GM19463 (cell line): ENCODE measurements at regions not wholly inside any gene's neighbourhood (a gene's known extent, or its start where the extent isn't known, plus 50 kb on each side); places are given as distances from the start of the nearest gene placed in this dataset.

Source experiments
- ATAC-seq: cut with Tn5 transposase; IDR thresholded peaks from one replicate; pipeline ENCODE4 v1.9.1; 2021; ENCODE audit warnings: mild to moderate bottlenecking, moderate library complexity; ENCODE audit not compliant: unreplicated experiment

DNA sequence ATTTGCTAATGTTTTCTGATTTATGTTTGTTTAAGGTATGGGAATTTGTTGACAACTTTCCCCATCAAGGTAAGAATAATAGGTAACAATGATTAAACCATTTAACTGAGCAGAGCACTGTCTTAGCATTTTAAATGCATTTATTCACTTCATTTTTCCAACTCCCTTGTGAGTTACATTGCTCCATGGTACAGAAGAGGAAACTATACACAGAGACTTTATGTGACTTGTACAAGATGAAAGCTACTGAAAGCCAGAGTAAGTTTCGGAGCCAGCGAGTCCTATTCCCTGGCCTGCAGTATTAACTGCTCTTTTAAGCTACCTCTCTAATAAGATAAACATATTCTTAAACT lies 708.8 kb downstream of the HDGFL1 start:
- no peak for ATAC-seq

DNA sequence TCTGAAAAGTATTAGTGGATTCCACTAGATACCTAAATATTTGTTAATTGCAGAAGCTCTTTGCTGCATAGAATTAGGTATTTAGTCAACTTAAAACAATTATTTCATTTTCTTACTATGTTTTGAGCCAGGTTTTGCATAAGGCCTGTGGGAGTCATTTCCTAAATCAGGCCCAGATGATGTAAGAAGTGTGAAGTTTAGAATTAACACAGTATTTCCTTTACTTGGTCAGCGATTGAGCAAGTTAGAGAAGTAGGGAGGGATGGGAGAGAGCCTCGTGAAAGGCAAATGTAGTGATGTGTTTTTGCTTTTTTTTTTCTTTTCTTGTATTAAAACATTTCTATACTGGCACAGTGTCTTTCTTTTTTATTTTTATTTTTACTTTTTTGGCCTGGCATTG lies 711.1 kb downstream of the HDGFL1 start:
- ATAC-seq = no peak

GRCh38 chr6:23282252-23283021 lies 713.1 kb downstream of the HDGFL1 start:
- ATAC-seq = no peak

DNA sequence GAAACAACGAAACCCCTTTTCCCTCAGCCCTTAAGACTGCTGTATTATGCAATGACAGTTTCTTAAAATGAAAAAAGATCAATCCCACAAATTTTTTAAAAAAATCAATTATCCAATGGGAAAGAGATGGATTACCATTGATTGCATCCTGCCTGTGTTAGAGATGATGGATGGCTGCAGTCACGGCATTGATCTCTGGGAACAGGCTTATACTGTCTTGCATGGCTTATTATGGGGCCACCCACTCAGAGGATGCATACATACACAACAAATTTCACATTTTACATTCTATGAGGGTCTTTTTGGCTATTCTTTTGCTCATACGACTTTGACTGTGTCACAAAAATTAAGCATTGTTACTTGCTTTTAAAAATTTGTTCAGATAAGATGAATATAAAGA lies 724.3 kb downstream of the HDGFL1 start:
- no peak for ATAC-seq

DNA sequence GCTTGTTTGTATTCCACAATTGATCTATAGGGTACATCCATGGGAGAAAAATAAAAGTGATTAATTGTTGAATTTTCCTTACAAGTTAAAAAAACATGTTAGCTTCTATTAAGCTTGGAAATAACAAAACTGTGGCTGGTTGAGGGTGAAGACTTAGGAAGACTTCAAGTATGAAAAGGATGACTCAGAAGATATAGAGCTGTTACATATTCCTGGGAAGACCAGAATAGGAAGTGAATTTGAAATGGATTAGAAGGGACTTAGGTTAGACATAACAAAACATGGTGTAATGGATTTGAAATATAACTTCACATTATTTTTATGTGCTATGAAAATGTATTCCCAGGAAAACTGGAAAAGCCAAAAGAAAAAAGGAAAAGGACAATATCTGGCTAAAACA lies 732.2 kb downstream of the HDGFL1 start:
- ATAC-seq = no peak

DNA sequence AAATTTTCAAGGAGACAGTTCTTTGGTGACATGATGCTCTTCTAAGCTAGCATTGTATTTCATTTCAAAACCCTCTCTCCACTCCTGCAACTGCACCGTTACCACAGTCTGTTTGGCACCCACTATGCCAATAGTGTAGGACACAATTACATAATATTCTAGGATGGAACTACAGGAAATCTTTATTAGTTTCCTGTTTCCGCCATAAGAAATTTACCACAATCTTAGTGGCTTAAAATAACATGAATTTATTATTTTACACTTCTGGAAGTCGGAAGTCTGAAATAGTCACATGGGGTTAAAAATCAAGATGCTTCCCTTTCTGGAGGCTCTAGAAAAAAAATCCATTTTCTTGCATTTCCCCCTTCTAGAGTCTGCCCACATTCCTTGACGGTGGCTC lies 733.1 kb downstream of the HDGFL1 start:
- no peak for ATAC-seq

DNA sequence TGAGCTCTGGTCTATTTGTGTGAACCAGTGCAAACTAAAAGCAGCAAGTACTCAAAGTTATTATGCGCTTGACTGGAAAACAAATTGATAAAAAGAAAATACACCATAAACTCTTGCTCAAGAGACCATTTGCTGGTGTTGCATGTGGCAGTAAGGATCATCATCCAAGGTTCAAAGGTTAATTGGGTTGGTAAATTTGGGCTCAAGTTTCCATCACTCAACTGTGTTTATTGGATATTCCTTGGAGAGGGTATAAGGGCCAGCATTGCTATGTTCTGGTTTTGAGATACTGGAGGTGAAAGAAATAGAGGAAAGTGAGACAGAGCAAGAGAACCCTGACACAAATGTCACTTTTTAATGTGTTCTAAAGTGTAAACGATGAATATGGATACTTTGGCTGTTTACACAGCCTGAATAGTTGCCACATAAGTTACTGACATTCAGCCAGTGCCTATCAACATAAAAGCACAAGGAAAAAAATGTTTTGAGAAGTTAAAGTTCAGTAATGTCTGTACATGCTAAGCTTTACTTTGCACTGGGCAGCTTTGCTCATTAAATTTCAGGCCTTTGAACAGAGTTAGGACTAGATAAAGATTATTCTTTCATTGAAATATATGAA lies 736.1 kb downstream of the HDGFL1 start:
- no peak for ATAC-seq

DNA sequence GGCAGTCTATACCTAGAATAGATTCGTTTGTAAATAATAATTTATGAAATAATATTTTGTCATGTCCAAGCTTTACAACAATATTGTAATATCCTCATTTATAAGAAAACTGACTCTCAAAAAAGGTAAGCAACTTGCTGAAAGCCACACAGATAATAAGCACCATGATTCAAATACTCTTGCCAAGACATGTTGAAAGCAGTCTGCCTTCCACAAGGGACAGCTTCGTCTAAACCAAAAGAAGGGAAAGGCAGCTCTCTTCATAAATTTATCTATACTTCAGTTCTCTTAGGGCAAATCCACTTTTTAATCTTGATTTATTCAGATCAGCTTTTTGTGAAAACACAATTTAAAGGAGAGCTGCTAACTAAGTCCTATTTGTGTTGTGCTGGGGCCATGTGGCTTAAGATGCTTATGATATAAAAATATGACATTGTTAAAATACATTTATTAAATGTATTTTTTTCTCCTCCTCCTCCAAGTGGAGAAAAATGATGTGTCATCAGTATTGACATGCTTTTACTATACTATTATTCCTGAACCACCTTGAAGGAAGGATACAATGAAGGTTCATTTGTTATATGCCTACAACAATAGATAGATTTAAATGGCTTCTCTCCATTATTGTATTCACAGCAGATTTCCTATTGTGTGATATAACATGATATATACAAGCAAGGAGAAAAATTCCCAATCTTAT lies 737.0 kb downstream of the HDGFL1 start:
- no peak for ATAC-seq

- ATAC-seq = no peak
These were observed 738.1 kb downstream of the HDGFL1 start for GRCh38 chr6:23307516-23307915.

- ATAC-seq = no peak
These were observed 738.8 kb downstream of the HDGFL1 start for GRCh38 chr6:23308166-23308565.

- ATAC-seq = no peak
These were observed 741.8 kb downstream of the HDGFL1 start for GRCh38 chr6:23311211-23311610.

GRCh38 chr6:23316131-23316530 lies 746.8 kb downstream of the HDGFL1 start:
- ATAC-seq = no peak

GRCh38 chr6:23316931-23317330 lies 747.6 kb downstream of the HDGFL1 start:
- no peak for ATAC-seq

GRCh38 chr6:23319582-23319981 lies 750.2 kb downstream of the HDGFL1 start:
- no peak for ATAC-seq

DNA sequence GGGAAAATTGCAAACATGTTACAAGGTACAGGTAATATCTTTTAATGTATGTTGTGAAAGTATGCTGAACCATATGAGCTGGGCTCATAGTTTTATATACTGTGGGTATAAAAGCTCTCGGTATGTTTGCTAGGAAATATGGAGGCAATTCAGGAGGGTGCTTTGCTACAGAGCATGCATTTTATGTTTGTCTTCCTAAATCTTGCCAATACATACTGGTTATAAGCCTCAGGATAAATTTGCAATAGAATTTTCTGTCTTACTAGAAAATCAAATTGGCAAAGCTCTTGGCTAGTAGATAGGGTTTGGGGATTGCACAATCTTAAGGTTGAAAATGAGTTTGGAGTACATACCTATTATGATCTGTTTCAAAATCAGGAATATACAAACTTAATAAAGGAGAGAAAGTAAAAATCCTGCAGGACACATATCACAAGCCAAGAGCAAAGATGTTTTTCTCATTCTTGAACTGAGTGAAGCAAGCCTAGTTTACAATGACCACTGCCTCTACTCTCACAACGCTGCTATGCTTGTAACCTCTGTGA lies 751.2 kb downstream of the HDGFL1 start:
- no peak for ATAC-seq

DNA sequence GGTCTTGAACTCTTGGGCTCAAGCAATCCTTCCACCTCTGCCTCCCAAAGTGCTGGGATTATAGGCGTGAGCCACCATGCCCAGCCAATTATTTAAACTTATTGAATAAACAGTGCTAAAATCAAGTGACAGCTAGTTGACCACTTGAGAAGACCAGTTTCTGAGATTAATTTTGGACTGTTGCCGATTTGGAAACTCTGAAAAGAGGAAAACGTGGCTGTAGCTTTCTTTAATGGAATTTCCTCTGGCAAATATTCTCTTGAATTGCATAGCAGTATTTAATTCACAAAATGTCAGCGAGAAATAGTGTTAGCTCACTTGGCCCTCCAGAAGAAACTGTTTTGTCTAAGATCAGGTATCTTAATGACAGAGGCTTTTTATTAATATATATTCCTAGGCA lies 754.5 kb downstream of the HDGFL1 start:
- no peak for ATAC-seq

DNA sequence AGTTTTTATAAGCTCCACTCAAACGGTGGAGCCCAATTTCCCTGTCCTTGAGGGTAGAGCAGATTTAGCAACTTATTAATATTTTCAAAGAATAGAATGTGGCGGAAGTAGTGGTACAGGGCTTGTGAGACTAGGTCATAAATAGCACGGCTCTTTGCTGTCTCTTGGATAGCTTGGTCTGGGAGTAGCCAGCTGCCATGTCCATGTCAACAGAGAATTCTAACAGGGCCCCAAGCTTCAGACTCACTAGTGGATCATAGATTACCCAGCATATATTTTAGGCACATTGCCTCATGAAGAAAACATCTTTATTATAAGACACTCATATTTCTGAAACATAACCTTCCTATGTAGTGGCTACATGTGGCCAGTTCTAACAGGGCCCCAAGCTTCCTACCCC lies 755.7 kb downstream of the HDGFL1 start:
- ATAC-seq = no peak

DNA sequence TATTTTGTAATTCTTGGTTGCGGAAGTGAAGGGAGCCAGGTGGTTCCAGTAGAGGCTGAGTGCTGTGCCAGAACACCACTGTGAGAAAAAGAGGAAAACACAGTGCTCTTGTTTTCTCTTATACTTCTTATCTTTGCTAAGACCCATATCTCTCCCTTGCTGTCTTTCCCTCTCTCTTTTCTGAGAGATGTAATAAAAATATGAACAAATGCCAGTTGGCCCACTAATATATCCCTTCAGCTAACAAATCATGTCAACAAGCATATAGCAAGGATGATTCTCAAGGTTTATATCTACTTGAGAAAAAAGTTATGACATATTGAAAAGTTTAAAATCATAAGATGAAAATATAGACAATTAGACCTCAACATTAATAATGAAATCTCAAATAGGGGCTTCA lies 758.3 kb downstream of the HDGFL1 start:
- no peak for ATAC-seq

GRCh38 chr6:23329086-23329485 lies 759.7 kb downstream of the HDGFL1 start:
- ATAC-seq = no peak

- no peak for ATAC-seq
These were observed 761.3 kb downstream of the HDGFL1 start for GRCh38 chr6:23330632-23331031.

GRCh38 chr6:23334360-23334759 lies 765.0 kb downstream of the HDGFL1 start:
- no peak for ATAC-seq

- no peak for ATAC-seq
These were observed 766.5 kb downstream of the HDGFL1 start for GRCh38 chr6:23335894-23336293.
